GM20431 (cell line): ENCODE measurements at regions not wholly inside any gene's neighbourhood (a gene's known extent, or its start where the extent isn't known, plus 50 kb on each side); places are given as distances from the start of the nearest gene placed in this dataset.
"Not testable (repeated sequence)": the region's sequence is repeated elsewhere in the genome, so short reads cannot be mapped to it uniquely, and the experiment has no call there.

ENCODE experiments used
- in situ Hi-C: fragments of 300-500 bp; cut with MseI, MboI; formaldehyde crosslinking; loops from one replicate; pipeline ENCODE4 v1.15.0; 2020; ENCODE audit warnings: low sequenced_read_pairs; ENCODE audit not compliant: unreplicated experiment

DNA sequence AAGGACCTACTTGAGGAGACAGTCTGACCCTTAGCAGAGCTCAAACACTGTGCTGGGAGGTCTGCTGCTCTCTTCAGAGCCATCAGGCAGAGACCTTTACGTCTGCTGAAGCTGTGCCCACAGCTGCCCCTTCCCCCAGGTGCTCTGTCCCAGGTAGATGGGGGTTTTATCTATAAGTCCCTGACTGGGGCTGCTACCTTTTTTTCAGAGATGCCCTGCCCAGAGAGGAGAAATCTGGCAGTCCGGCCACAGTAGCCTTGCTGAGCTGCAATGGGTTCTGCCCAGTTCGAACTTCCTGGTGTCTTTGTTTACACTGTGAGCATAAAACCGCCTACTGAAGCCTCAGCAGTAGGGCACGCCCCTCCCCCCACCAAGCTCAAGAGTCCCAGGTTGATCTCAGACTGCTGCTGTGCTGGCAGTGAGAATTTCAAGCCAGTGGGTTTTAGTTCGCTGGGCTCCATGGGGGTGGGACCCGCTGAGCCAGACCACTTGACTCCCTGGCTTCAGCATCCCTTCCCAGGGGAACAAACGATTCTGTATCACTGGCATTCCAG lies 381.2 kb downstream of the XPNPEP1 start:
- in situ Hi-C loops = not testable (repeated sequence)

DNA sequence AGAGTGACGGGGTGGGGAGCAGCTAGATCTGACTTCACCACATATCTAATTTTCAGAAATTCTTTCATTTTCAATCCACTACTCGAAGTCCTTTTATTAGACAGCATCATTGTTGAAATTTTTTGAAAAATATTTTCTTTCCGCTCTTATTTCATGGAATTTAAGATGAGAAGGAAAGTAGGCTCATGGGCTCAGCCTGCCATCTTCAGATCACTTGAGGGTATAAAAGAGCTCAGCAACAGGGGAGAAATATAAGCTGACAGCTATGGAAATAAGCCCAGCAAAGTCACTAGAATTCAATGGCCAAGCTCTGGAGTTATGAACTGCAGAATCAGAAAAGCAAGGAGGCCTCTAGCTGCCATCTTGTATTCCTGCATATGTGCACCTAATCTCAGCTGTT lies 389.1 kb downstream of the XPNPEP1 start:
- in situ Hi-C loops = no loop called here

DNA sequence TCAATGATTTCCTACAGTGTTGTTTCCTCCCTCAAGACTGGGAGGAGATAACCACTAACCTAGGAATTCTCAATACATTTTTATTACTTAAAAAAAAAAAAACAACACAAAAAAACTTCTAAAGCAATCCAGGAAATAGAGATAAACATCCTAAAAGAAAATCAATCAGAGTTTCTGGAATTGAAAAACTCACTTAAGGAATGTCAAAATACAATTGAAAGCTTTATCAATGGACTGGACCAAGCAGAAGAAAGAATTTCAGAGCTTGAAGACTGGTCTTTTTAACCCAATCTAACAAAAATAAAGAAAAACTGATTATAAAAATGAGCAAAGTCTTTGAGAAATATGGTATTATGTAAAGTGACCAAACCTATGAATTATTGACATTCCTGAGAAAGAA lies 394.1 kb downstream of the XPNPEP1 start:
- in situ Hi-C loops = no loop called here

DNA sequence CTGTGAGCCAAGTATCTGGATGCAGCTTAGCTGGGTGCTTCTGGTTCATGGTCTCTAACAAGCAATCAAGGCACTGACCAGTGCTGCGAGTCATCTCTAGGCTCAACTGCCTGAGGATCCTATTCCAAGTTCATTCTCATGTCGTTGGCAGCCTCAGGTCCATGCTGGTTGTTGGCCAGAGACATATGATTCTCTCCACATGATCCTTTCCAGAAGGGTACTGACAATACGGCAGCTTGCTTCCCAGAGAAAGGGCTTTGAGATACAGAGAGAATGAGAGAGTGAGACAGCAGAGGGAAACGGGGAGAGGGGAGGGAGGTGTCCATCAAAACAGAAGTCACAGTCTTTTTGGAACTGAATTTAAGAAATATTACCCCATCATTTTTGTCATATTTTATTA lies 405.6 kb downstream of the XPNPEP1 start:
- in situ Hi-C loops = no loop called here

DNA sequence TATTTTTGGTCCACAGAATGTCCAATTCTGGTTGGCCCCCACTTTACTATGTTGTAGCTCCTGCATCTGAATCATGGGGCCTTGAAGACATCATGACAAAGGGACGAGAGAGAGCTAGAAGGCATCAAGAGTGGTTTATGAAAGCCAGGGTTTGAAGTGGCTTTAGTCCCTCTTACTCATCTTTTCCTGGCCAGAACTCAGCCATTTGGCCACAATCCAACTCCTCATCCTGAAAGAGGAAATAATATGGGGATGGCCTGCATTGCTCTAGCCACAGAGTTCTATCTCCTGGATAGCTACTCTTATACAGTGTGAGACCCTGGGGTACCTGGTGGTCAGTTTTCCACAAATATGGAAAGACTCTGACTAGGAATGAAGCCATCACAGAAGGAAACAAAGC lies 418.9 kb downstream of the XPNPEP1 start:
- in situ Hi-C loops = no loop called here

DNA sequence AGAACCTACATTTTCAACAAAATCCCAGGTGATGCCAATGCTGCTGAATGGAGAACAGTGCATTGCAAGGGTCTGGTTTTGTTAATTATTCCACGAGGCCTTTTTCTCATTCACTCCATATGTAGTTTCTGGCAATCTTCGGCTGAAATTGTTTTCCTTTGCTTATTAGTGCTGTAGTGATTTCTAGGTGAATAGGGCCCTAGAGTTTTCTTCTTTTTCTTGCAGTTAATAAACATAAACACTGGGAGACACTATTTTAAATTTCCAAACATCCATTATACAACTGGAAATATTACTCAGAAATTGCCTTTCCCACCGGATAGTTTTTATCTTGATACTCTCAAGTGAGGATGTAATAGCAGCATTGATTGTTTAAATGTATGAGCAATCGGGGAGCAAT lies 435.6 kb downstream of the XPNPEP1 start:
- in situ Hi-C loops = no loop called here

DNA sequence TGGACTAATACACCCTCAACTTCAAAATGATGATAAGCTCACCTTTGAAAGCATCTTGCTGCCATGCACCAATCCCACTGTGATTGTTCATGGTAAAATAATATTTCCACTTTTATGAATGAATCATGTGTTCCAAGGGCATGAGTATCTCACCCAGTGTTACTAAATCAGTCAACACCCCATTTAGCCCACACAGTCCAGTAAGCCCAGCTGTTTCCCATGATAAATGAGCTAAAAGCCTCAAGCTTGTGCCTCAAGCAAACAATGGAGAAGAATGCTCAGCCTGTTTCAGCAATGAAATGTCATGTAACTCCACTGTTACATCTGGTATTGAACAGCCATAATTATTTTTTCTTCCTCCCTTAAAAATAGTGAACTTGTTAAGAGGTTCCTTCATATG lies 442.5 kb downstream of the XPNPEP1 start:
- in situ Hi-C loops = no loop called here

DNA sequence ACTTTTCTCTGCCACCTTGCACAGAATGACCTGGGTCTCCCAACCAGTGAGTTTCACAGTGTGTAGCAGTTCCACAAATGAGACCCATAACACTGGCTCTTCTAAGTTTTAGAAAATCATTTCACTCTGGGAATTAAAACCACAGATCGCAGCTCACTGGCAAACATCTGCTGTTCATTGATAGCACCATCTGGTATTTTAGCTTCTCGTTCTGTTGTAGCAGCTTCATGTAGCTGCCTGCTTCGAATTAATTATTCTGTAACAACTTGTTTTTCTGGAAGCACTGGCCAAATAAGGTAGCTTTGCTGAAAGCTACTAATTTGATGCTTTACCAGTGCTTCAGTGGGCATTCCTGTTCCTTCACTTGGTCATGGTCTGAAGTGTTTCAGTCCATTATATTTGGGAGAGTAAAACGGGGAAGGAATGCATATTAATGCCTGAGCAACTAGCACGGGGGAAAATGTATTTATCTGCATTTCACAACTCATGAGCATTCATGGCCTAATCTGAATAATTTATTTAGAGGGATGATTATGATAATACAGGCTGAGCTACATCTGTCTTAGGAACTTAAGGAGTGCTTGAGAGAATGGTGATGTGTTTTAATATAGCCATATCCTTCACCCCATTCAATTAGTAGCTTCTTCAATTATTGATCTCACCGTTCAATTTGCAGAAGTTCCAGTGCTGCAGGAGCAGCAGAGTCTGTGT lies 447.4 kb downstream of the XPNPEP1 start:
- in situ Hi-C loops = no loop called here

DNA sequence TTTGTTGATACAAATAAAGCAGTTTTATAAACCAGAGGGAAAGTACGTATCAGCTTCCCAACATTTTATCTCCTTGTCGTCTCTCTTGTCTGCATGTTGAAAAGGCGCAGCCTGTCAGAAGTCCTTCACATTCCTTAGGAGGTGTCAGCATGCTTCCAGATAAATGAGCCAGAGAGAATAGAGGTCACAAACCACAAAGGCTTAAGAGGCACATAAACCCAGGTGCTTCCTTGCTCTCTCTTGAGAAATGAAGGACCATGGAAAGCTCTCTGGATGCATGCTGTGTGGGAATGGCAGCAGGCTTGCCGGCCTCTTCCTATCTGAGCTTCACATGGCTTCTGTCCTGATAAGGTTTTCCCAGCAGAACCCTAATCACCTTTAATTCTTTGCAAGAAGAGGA lies 448.5 kb downstream of the XPNPEP1 start:
- in situ Hi-C loops = no loop called here

DNA sequence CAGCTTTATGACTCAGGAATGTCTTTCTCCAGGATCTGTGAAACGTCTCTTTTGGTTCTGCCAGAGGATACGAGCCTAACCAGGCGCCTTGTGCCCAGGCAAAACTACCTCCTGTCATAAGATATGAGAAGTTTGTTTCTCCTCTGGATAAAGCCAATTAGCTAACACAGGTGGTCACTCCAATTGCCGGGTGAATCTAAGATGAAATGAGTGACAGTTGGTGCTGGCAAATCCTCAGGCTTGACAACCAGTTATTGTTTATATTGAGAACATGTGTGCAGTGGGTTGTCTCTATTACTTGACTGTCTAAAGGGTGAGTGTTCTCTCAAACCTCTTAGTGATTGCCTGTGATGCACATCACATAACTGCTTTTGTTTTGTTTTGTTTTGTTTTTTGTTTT lies 449.1 kb downstream of the XPNPEP1 start:
- in situ Hi-C loops = no loop called here

DNA sequence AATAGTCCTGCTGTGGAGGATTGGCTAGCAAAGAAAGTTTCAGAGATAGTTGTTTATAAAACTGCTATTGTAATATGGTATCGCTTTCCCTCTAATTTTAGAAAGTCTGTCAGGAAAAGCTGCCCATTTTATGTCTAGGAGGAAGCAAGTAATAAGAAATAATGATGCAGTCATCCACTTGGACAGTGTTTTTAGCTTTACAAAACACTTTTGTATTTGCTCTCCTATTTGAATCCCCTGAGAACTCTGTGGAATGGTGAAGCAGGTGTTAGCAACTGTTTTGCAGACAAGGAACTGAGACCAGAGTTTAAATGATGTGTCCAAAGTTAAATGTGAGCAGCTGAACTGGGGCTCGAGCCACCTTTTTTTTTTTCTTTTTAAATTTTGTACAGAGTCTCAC lies 455.8 kb downstream of the XPNPEP1 start:
- in situ Hi-C loops = no loop called here

DNA sequence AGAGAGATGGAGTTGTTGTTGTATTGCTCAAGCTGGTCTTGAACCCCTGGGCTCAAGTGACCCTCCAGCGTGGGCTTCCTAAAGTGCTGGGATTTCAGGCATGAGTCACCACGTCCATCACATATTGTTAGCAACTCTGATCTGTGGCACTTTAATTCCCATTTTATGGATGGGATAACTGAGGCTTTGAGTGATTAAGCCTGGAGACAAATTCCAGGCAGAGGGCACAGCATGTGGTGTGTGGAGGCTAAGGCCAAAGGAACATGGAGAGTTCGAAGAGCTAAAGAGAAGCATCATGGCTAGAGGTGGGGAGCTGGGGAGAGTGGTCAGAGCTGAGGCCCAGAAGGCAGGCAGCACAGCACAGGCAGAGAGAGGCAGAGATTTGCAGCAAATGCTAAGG lies 458.4 kb downstream of the XPNPEP1 start:
- in situ Hi-C loops = no loop called here

DNA sequence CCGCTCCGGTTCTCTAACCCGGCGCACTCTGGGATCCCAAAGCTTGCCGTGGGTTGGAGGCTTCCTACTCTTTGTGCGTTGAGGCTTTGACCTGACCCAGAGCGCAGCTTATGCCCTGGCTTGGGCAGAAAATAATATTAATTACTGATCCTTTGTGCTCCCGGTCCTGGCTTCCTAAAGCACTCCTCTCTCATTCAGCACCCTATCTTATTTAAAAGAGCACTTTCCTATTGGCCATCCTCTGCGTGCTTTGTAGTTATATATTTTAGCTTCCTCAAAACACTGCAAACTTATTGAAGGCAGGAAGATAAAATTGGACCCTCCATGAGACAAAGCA lies 466.0 kb downstream of the XPNPEP1 start:
- in situ Hi-C loops = no loop called here

DNA sequence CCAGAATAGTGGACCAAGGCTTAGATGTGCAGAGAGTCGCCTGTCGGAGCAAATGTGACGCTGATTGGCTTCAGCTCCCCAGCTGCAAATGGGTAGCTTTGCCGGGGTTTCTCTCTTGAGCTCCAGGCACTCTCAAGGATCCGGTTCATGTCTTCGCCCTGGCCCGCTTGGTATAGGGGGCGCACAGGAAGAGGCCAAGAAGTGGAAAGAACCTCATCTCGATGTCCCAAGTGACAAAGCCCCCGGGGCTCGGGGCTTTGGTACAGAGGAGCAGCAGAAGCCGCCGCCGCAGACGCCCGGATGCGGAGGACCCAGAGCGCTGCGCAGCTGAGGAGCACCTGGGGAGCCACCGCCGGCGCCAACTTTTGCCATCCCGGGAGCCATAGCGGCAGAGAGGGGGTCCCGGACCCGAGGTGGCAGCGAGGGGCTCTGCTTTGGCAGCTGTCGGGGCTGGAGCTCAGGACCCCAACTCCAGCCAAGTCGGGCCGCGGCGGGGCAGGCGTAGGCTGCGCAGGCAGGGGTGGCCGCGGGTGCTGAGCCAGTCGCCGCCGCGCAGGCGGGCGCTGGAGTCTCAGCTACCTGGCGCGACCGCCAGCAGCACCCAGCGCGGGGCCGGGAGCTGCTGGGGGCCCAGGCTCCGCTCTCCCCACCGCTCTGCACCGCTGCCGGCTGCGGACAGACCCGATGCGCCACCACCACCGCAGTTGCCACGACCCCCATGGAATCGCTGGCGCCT lies 466.6 kb downstream of the XPNPEP1 start:
- in situ Hi-C loops = no loop called here

DNA sequence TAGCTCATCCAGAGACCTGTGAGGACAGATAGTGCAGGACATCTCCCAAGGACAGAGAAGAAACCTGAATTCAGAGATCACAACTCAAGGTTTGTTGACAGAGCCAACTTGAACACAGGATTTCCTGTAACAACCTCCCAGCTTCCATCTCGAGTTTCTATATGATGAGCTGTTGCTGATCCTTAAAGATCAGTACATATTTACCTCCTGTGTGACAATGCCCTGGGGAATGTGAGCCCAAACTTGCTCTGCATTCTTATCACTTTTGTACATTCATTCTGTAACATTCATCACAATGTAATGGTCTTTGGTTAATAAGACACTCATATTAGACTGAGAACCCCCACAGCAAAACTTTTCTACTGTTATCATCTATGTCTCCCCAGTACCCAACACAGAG lies 468.6 kb downstream of the XPNPEP1 start:
- in situ Hi-C loops = no loop called here

DNA sequence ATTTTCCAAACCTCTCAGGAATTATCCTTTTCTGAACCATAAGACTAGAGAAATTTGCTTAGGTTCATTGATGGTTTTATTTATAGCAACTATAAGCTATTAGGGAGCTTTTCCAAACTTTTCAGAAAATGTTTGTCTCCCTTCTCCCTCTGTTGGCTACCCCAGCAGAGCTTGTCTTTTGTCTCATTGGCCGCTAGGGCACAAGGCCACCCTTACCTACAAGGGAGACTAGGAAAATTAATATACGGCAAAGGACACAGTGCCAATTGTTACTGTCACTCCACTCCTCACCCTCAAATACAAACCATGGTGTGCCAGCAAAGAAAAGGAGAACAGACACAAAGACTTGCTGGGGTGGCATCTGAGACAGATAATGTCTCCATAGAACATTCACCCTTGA lies 471.4 kb downstream of the XPNPEP1 start:
- in situ Hi-C loops = no loop called here

DNA sequence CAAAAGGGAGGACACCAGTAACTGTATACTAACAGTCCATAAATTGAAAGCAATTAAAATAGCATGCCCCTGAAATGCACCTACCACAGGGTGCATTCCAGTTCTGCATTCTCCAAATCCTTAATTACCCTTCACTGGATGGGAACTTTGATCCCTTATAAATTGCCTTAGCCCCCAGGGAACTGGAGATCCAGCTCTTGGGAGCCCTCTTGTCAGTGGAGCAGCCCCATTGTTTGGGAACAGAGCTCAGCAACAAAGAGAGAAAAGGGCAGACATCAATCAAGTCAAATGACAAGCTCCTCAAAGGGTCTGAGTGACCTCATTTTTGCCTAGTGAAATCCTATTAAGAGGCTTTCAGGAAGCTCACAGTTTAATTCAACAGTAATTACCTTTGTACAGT lies 472.6 kb downstream of the XPNPEP1 start:
- in situ Hi-C loops = no loop called here

DNA sequence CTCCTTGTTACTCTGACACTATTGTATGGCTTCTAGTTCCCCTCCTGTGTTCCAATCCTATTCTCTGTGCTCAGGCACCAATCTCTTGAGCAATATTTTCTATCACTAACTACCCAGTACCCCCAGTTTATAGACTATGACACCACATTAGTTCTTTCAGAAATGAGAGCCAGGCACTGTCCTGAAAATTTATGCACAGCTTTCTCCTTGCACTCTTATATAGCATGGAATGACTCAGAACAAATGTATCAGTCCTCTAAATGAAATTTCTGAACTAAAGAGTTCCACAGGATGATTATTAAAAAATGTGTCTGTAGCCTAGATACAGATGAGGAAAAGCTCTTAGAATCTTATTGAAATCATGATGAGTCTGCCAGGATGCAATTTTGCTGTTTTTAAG lies 489.9 kb downstream of the XPNPEP1 start:
- in situ Hi-C loops = no loop called here

DNA sequence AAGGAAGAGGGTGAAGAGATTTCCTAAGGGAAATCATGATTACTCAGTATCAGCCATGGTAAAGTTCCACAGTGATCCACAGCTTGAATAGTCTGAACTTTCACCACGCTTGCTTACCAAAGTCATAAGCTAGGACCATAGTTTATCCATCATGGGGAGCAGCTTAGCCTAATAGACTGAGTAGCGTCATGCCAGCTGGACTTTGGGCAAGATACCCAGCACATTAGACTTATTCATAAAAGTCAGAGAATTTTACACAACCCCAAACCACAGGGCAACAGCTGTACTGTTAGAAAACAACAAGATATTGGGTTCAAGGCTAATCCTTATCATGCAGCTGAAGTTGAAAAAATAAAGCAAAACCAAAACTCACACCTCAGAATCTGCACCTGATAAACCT lies 491.0 kb downstream of the XPNPEP1 start:
- in situ Hi-C loops = no loop called here

DNA sequence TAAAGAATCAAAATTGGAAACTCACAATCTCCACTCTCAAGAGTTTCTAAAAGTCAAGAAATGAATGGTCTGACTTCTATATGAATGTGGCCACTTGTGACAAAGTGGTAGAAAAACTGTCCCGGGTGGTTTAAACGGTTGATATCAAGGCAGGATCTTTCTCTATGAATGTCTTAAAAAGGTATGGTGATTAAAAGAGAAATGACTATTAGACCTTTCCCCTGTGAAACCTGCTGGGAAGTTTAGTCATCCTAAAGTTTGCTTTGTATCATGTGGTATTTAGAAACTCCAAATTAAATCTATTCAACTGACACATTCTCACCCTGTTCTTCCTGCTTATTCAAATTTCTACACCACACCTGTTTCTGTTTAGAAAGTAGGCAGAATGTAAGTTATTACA lies 492.5 kb downstream of the XPNPEP1 start:
- in situ Hi-C loops = no loop called here

DNA sequence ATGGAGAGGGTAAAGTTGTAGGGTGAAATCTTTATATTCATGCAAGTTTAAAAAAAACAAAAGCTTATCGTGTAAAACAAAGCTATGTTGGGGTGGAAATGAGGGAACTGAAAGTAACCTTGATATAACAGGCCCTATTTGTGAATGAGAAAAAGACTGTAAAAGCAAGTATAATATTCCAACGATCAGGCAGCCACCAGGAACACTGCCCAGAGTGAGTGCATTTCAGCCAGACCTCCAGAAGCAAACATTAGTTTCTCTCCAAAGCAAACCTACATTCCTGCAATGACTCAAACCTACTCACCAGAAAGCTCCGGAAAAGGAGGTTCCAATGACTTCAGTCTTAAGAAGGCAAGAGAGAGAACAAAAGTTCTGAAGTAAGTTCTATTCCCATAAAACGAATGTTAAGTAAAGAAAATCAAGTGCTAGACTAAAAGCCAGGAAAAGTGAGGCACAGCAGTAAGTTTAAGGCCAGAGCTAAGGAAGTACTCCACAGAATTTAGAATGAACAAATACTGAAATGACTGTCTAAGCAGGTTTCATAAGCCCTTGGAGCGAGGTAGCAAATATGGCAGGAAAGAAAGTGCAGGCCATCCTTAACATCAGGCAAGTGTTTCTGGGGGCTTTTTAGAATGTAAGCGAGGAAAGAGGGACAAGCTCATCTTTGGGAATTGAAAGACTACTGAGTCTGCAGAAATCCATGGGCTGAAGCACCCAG lies 493.1 kb downstream of the XPNPEP1 start:
- in situ Hi-C loops = no loop called here
